ENCODE measurements at regions not wholly inside any gene's neighbourhood (a gene's known extent, or its start where the extent isn't known, plus 50 kb on each side); places are given as distances from the start of the nearest gene placed in this dataset.

DNA sequence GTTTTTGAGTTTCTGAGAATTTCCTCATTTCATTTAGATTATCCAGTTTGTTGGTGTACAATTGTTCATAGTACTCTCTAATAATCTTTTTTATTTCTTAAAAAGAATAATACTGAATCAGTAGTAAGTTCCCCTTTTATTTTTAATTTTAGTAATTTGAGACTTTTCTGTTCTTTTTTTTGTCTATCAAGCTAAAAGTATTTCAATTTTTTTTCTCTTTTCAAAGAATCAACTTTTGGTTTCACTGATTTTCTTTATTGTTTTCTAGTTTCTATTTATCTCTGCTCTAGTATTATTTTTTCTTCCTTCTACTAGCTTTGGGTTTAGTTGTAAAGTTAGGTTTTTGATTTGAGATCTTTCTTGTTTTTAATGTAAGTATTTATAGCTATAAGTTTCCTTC lies 60.6 kb upstream of the ARL15 start:
- no peak for DNase-seq
- intact Hi-C loops (cut with DNase I) = no loop called here

DNA sequence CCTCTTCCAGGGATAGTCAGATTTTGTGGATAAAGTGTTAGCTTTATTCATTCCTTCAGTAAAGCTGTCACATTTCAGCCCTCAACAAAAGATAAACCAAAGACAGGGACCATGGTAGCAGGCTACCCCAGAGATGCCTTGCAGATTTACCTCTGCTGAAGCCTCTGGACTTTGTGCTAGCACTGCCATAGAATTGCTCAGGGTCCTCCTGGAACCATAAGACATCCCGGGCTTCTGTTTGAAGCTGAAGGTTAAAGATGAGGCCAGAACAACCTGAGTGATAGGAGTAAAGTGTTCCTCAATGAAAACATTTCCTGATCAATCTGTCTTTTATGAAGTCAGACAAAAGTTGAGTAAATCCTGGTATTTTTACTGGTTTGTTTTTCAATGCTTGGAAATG lies 57.5 kb upstream of the ARL15 start:
- no peak for DNase-seq
- intact Hi-C loops (cut with DNase I) = no loop called here

- intact Hi-C loops (cut with DNase I) = no loop called here
These were observed 56.3 kb upstream of the ARL15 start for GRCh38 chr5:54366707-54367106.

GRCh38 chr5:54363669-54364068 lies 53.3 kb upstream of the ARL15 start:
- no peak for DNase-seq
- intact Hi-C loops (cut with DNase I) = no loop called here

More at GRCh38 chr5:54366707-54367106, 56.3 kb upstream of the ARL15 start:
- no peak for DNase-seq

- intact Hi-C loops (cut with DNase I) = no loop called here
- DNase-seq = no peak
These were observed 52.7 kb upstream of the ARL15 start for GRCh38 chr5:54362992-54363625.

DNA sequence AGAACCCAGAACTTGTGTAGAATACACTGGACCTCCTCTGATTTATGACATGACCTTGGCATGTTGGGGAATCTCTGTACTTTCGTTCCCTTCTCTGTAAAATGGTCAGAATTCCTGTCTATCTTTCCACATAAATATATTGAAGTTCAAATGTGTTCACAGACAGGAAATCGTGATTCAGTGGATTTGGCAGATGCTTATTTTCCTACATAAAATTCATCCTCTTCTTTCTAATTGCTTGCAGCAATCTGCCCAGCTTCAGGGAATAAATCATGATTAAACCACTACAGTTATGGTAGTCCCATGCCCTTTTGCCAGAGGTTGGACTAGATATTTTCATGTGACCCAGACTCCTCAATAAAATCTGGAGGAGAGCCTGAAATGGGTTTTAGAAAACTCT lies 52.1 kb upstream of the ARL15 start:
- intact Hi-C loops (cut with DNase I) = no loop called here
- DNase-seq = no peak

DNA sequence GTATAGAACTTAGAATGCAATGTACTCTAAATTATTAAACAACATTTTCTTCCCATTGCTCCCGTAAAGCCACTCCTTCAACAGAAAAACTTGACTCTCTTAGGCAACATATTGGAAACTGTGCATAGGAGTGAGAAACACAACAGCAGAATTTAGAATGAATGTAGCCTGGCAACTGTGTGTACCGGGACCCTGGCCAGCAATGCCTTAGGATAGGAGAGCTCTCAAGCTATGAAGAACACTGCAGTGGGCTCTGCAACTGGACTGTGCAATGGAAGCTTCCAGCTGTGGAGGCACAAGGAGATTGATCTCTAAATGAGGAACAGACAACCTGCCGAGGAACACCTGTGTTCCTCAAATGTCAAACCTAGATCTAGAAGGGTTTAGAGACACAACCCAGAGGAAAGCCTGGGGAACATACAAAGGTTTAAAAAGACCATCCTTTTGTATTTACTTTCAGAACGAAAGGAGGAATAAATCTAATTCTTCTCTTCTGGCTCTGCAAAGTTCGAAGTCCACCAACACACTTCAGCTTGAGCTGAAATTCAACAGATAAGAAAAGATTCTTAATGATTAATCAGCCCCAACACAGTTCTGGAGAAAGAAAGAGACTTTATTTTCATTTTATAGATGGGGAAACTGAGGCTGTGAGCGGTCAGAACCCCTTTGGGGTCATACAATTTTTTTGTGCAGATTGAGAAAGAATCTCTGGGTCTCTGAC lies 51.5 kb upstream of the ARL15 start:
- intact Hi-C loops (cut with DNase I) = no loop called here
- peak in 7 of 10 donors; percentile 12 to 88 (median 49) for DNase-seq

GRCh38 chr5:54360925-54361662 lies 50.7 kb upstream of the ARL15 start:
- DNase-seq = no peak
- intact Hi-C loops (cut with DNase I) = no loop called here
